IgD-negative memory B cell (primary cell): ENCODE measurements at regions not wholly inside any gene's neighbourhood (a gene's known extent, or its start where the extent isn't known, plus 50 kb on each side); places are given as distances from the start of the nearest gene placed in this dataset.

Source experiments
- H3K27ac Mint-ChIP-seq, 3 donors: one replicate each; pipeline ENCODE4 v1.8.0; 2020 to 2022; ENCODE audit warnings: mild to moderate bottlenecking in 3 of 3, mixed read lengths in 3 of 3, moderate library complexity in 1 of 3
- H3K27me3 Mint-ChIP-seq: one replicate; pipeline ENCODE4 v1.8.0; 2021; ENCODE audit warnings: mixed read lengths
- H3K36me3 Mint-ChIP-seq: one replicate; pipeline ENCODE4 v1.8.0; 2020; ENCODE audit warnings: mild to moderate bottlenecking, mixed read lengths
- H3K4me1 Mint-ChIP-seq, 3 donors: one replicate each; pipeline ENCODE4 v1.8.0; 2020 to 2022; ENCODE audit warnings: mixed read lengths in 3 of 3, mild to moderate bottlenecking in 1 of 3
- H3K4me3 Mint-ChIP-seq, 4 donors: one replicate each; pipeline ENCODE4 v1.8.0; 2020 to 2022; ENCODE audit warnings: mild to moderate bottlenecking in 4 of 4, mixed read lengths in 4 of 4, moderate library complexity in 3 of 4
- H3K9me3 Mint-ChIP-seq, 3 donors: one replicate each; pipeline ENCODE4 v1.8.0; 2020 to 2021; ENCODE audit warnings: mixed read lengths in 3 of 3, mild to moderate bottlenecking in 1 of 3

DNA sequence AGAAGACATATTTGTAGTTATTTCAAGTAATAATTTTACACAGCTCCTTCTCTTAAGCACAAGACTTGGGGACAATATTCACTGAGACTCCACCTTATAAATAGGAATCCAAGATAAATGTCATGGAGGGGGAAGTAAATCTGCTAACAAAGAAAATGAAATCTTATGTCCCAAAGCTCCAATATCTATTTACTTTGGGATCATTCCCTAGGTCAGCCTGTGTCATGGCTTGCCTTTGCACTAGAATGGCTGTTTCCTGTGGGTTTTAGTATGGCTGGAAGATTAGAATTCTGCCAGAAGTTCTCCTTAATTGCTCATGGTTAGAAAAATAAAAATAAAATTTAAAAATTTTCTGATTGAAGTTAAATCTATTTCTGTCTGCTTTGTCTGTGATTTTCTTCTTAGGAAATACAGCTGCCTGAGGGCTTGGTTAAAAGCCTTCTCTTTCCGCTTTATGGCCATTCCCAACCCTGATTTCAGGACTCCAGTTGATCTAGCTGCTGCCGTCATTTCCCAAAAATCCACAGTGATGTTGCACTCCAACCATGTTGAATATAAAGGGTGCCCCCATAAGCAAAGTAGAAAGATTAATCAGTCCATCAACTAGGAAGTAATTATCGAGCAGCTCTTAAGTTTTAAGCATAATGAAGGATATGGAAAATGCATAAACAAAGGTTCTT, 326.4 kb upstream of the LYPLAL1 start:
- no peaks in the 10 kb centered on the region for H3K27me3 Mint-ChIP-seq
- no peak overlapping the region for H3K27ac Mint-ChIP-seq

DNA sequence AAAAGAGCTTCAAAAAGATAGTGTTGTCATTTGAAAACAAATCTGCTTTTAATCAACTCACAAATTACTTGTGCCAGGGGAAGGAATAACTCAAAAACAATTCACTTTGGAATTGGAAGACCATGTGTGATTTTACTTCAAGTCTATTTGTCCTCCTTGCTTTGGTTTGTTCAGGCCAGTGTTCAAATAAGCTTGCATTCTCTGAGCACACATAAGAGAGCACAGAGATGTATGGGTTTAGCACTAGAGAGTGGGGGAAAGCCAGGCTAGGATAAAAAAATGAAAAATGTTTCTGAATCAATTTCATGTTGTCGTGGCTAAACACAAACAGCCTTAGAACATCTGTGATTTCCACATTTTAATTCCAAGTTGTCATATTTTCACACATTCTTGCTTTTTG, 325.7 kb upstream of the LYPLAL1 start:
- Mint-ChIP-seq H3K27ac (no peak overlapping the region), H3K36me3 (no peaks in the 10 kb centered on the region), H3K27me3 (no peaks in the 10 kb centered on the region), H3K4me1 (no peaks in the 10 kb centered on the region), H3K4me3 (no peak overlapping the region), H3K9me3 (peaks cover 0 to 3% (median 0%) of the 10 kb centered on the region in 3 donors)

More for the DNA sequence above, 326.4 kb upstream of the LYPLAL1 start:
- Mint-ChIP-seq H3K4me1 (no peaks in the 10 kb centered on the region), H3K9me3 (peaks cover 0 to 7% (median 3%) of the 10 kb centered on the region in 3 donors), H3K4me3 (no peak overlapping the region), H3K36me3 (no peaks in the 10 kb centered on the region)

DNA sequence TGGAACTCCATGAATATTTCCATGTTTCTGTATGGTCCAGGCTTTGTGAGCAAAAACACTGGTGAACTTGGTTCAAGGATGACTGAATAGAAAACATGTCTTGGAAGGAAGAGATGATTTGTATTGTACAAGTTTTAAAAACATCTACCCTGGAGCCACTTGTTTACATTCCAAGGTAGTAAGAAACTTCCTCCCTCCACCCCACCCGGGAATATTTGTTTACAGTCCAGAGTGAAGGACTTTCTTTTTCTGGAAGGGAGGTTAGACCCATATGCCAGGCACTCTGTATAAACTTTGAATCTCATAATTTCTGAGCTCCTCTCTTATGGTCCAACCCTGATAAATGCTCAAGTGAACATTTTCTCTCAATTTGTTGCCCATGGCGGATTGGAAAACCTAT, 323.3 kb upstream of the LYPLAL1 start:
- Mint-ChIP-seq H3K27ac (no peak overlapping the region), H3K4me1 (no peaks in the 10 kb centered on the region), H3K4me3 (no peak overlapping the region), H3K27me3 (no peaks in the 10 kb centered on the region), H3K36me3 (no peaks in the 10 kb centered on the region), H3K9me3 (peaks cover 0 to 2% (median 0%) of the 10 kb centered on the region in 3 donors)

DNA sequence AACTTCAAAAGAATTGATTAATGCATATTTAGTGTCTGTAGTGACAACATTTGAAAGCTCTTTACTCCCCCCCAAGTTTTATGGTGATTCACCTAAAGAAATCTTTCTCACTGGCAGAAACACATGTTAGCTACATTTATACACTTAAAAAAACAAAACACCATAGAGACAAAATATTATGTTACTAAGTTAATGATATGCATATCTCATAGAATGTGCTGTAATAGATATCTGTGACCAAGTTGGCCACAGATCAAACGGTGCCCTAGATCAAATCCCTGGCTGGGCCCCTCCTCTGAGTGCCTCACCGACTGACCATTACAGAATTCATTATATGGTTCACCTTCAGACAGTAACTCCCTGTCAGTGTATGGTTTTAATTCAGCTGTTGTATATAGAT, 322.1 kb upstream of the LYPLAL1 start:
- no peaks in the 10 kb centered on the region for H3K27me3 Mint-ChIP-seq
- no peak overlapping the region for H3K27ac Mint-ChIP-seq
- no peak overlapping the region for H3K4me3 Mint-ChIP-seq
- no peaks in the 10 kb centered on the region for H3K36me3 Mint-ChIP-seq
- peaks cover 0 to 2% (median 0%) of the 10 kb centered on the region in 3 donors for H3K9me3 Mint-ChIP-seq
- H3K4me1 Mint-ChIP-seq, result no peaks in the 10 kb centered on the region

GRCh38 chr1:218852527-218852926, 321.2 kb upstream of the LYPLAL1 start:
- peaks cover 0 to 2% (median 0%) of the 10 kb centered on the region in 3 donors for H3K9me3 Mint-ChIP-seq
- H3K4me3 Mint-ChIP-seq, result no peak overlapping the region
- no peaks in the 10 kb centered on the region for H3K4me1 Mint-ChIP-seq
- no peaks in the 10 kb centered on the region for H3K27me3 Mint-ChIP-seq
- peak overlapping the region in 1 of 3 donors; percentile 24 for H3K27ac Mint-ChIP-seq
- no peaks in the 10 kb centered on the region for H3K36me3 Mint-ChIP-seq

- H3K27ac Mint-ChIP-seq, result peak overlapping the region in 1 of 3 donors; percentile 84
- peaks cover 0 to 2% (median 0%) of the 10 kb centered on the region in 3 donors for H3K4me1 Mint-ChIP-seq
- H3K4me3 Mint-ChIP-seq, result no peak overlapping the region
- H3K36me3 Mint-ChIP-seq, result no peaks in the 10 kb centered on the region
- H3K9me3 Mint-ChIP-seq, result no peaks in the 10 kb centered on the region
- H3K27me3 Mint-ChIP-seq, result no peaks in the 10 kb centered on the region
Measured at GRCh38 chr1:218863987-218864386, 309.7 kb upstream of the LYPLAL1 start.

- Mint-ChIP-seq H3K4me1 (peaks cover 0 to 2% (median 0%) of the 10 kb centered on the region in 3 donors), H3K9me3 (no peaks in the 10 kb centered on the region), H3K4me3 (no peak overlapping the region), H3K27ac (no peak overlapping the region), H3K27me3 (no peaks in the 10 kb centered on the region), H3K36me3 (no peaks in the 10 kb centered on the region)
Measured at GRCh38 chr1:218865591-218865990, 308.1 kb upstream of the LYPLAL1 start.

DNA sequence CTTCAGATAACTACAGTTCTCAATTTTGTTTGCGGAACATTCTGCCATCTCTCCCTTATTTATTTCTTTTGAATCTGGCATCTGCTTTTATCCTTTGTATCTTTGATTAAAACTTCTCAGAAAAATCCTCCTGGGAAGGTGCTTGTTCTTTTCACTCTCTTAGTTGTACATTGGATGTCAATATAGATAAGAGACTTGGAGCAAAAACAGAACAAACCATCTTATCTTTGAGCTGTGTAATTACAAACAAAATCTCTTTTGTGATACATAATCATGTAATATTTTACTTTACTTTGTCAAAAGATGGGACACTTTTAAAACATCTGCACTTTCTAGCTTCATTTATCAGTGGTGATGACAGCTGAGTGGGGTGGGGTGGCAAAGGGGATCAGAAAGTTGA, 307.2 kb upstream of the LYPLAL1 start:
- peaks cover 0 to 2% (median 0%) of the 10 kb centered on the region in 3 donors for H3K4me1 Mint-ChIP-seq
- no peak overlapping the region for H3K27ac Mint-ChIP-seq
- H3K4me3 Mint-ChIP-seq, result no peak overlapping the region
- no peaks in the 10 kb centered on the region for H3K36me3 Mint-ChIP-seq
- no peaks in the 10 kb centered on the region for H3K9me3 Mint-ChIP-seq
- no peaks in the 10 kb centered on the region for H3K27me3 Mint-ChIP-seq

- Mint-ChIP-seq H3K9me3 (no peaks in the 10 kb centered on the region), H3K27me3 (no peaks in the 10 kb centered on the region), H3K36me3 (no peaks in the 10 kb centered on the region), H3K4me1 (peaks cover 0 to 2% (median 0%) of the 10 kb centered on the region in 3 donors), H3K27ac (no peak overlapping the region), H3K4me3 (no peak overlapping the region)
Measured at GRCh38 chr1:218867066-218867465, 306.6 kb upstream of the LYPLAL1 start.

- H3K27me3 Mint-ChIP-seq, result peaks cover 2% of the 10 kb centered on the region
- no peak overlapping the region for H3K27ac Mint-ChIP-seq
- no peak overlapping the region for H3K4me3 Mint-ChIP-seq
- H3K9me3 Mint-ChIP-seq, result peaks cover 0 to 3% (median 0%) of the 10 kb centered on the region in 3 donors
- H3K4me1 Mint-ChIP-seq, result peaks cover 0 to 4% (median 0%) of the 10 kb centered on the region in 3 donors
- no peaks in the 10 kb centered on the region for H3K36me3 Mint-ChIP-seq
Measured at GRCh38 chr1:218867941-218868626, 305.6 kb upstream of the LYPLAL1 start.

GRCh38 chr1:218869276-218869675, 304.4 kb upstream of the LYPLAL1 start:
- Mint-ChIP-seq H3K4me3 (no peak overlapping the region), H3K4me1 (peaks cover 0 to 4% (median 0%) of the 10 kb centered on the region in 3 donors), H3K36me3 (no peaks in the 10 kb centered on the region), H3K27ac (no peak overlapping the region), H3K27me3 (peaks cover 2% of the 10 kb centered on the region), H3K9me3 (peaks cover 0 to 3% (median 0%) of the 10 kb centered on the region in 3 donors)

- peaks cover 0 to 2% (median 0%) of the 10 kb centered on the region in 3 donors for H3K4me1 Mint-ChIP-seq
- H3K9me3 Mint-ChIP-seq, result peaks cover 0 to 3% (median 0%) of the 10 kb centered on the region in 3 donors
- no peaks in the 10 kb centered on the region for H3K36me3 Mint-ChIP-seq
Measured at GRCh38 chr1:218872026-218872425, 301.7 kb upstream of the LYPLAL1 start.

GRCh38 chr1:218872928-218873327, 300.8 kb upstream of the LYPLAL1 start:
- Mint-ChIP-seq H3K9me3 (peaks cover 0 to 3% (median 0%) of the 10 kb centered on the region in 3 donors), H3K27me3 (peaks cover 2% of the 10 kb centered on the region), H3K4me3 (no peak overlapping the region), H3K36me3 (no peaks in the 10 kb centered on the region), H3K27ac (no peak overlapping the region), H3K4me1 (peaks cover 0 to 2% (median 0%) of the 10 kb centered on the region in 3 donors)

More at GRCh38 chr1:218872026-218872425, 301.7 kb upstream of the LYPLAL1 start:
- Mint-ChIP-seq H3K4me3 (no peak overlapping the region), H3K27ac (no peak overlapping the region), H3K27me3 (peaks cover 2% of the 10 kb centered on the region)

- Mint-ChIP-seq H3K4me3 (no peak overlapping the region), H3K27ac (no peak overlapping the region), H3K4me1 (peaks cover 0 to 2% (median 0%) of the 10 kb centered on the region in 3 donors), H3K9me3 (peaks cover 0 to 3% (median 0%) of the 10 kb centered on the region in 3 donors), H3K36me3 (peaks cover 2% of the 10 kb centered on the region), H3K27me3 (peaks cover 3% of the 10 kb centered on the region)
Measured at GRCh38 chr1:218874313-218874712, 299.4 kb upstream of the LYPLAL1 start.

GRCh38 chr1:218874801-218875400, 298.8 kb upstream of the LYPLAL1 start:
- Mint-ChIP-seq H3K27ac (no peak overlapping the region), H3K9me3 (peaks cover 0 to 3% (median 0%) of the 10 kb centered on the region in 3 donors), H3K27me3 (peaks cover 4% of the 10 kb centered on the region), H3K4me3 (no peak overlapping the region), H3K36me3 (peaks cover 2% of the 10 kb centered on the region), H3K4me1 (peaks cover 0 to 2% (median 0%) of the 10 kb centered on the region in 3 donors)
